ENCODE measurements at regions not wholly inside any gene's neighbourhood (a gene's known extent, or its start where the extent isn't known, plus 50 kb on each side); places are given as distances from the start of the nearest gene placed in this dataset.

DNA sequence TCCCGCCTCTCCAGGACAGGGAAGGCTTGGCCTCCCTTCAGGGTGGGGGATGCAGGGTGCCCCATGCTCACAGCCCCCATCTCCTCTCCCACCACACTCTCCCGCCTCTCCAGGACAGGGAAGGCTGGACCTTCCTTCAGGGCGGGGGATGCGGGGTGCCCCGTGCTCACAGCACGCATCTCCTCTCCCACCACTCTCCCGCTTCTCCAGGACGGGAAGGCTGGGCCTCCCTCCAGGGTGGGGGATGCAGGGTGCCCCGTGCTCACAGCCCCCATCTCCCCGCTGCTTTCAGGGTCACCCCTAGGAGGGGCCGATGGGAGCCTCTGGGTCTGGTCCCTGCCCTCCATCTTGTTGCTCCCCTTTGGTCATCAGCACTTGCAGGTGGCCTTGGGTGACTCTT is 348.0 kb downstream of the CTTN start:
- DNase-seq = no peak

DNA sequence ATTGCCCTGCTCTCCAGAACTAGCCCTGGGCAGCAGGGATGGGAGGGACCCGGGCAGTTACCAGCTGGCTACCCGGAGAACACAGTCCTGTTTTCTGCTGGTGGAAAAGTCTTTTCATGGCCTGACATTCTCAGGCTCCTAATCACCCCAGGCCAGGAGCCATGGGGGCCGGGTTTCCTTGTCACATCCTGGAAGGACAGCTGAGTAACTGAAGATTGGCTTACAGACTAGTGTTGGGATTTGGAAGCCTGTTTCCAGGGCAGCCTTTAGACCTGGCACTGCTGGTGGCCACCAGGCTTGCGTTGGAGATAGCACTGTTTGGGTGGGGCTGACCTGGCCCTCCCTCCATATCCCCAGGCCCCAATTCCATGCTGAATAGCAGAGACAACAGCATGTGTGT is 349.0 kb downstream of the CTTN start:
- no peak for DNase-seq

DNA sequence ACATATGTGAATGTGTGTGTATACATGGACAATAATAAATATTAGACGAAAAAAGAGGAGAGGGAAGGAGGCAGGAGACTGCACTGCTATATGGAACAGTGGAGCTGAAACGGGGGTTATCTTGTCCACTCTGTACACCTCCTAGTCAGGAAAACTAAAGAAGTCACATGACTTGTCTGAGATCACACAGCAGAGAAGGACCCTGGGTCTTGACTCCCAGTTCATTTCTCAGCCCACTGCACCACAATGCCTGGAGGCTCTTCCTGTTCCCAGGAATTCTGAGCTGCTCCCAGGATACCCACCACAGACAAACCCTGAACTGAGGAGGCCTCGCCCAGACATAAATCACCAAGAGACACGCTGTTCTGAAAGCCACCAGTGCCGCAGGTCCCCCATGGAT is 349.6 kb downstream of the CTTN start:
- no peak for DNase-seq

DNA sequence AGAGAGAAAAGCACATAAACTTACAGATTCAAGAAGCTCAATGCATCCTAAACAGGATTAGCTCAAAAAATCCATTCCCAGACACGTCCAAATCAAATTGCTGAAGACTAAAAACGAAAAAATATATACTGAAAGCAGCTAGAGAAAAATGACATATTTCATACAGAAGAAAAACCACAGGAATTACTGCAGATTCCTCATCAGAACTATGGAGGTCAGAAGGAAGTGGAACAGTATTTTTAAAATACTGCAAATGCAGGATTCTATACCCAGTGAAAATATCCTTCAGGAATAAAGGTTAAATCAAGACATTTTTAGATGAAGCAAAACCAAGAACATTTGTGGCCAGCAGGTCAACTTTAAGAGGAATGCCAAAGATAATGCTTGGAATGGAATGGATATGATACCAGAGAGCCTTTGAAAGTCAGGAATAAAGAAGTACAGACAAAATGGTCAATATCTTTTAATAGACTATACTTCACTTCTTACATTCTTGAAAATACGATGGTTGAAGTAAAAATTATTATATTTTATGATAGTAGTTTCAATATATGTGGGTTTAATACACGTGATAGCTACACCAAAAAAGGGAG is 352.9 kb downstream of the CTTN start:
- no peak for DNase-seq

DNA sequence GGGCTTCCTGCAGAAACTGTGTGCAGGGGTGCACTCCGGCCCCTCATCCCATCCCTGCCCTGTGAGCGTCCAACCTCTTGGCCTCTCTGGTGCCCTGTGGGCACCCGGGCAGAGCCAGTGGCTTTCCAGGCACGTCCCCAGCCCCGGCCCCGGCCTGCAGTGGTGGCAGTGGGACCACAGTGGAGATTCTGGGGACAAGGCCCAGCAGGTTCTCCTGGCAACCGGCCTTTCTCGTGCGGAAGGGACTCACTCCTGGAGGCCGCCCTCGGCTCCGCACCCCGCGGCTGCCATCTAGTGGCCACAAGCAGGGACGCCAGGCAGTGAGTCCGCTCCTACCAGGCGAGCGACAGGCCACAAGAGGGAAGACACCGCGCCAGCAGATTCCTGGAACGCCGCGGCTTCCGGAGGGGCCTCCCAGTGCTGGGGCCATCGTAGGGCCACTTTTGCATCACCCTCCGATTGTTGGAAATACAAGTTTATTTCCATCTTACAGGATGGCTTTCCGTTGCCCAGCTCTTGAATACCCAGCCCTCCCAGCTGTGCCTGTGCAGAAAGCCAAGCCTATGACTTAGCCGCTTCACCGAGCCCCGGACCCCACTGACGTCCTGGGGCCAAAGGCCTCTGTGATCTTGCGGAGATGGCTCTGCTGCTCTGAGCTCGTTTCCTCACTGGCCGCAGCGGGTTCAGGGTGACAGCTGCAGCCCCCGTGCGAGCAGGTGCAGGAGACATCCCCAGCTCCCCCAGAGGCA is 357.3 kb downstream of the CTTN start:
- DNase-seq = peak; percentile 72

DNA sequence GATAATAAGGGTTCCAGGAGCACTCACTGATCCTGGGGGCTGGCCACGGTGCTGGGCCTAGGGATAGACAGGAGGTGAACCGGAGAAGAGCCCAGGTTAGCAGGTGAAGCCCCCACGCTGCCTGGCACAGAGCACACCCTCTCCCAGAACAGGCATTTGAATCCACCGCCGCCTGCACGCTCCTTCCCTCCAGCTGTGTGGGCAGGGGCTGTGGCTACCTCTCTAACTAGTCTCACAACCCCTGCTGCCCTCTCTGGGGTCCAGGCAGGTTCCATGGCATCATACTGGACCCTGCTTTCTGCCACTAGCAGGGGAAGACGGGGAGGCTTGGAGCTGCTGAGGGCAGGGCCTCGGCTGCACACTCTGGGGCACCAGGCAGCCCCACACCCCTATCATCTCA is 358.0 kb downstream of the CTTN start:
- DNase-seq = no peak

DNA sequence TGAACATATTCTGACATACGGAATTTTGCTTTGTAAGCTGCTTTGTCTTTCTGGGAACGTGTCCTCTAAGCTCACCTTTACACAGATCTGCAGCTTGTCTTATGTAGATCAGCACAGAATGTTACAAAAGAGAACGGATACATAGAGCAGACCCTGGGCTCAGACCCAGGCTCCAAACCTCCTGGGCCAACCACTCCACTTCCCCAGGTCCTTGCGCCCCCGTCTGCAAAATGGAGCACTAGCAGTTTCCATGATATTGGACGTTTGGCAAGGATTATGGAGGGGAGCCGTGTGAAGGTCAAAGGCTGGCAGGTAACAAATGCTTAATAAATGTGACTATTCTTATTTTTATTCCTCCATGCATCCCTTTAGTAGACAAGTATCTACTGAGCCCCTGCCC is 358.4 kb downstream of the CTTN start:
- DNase-seq = no peak

DNA sequence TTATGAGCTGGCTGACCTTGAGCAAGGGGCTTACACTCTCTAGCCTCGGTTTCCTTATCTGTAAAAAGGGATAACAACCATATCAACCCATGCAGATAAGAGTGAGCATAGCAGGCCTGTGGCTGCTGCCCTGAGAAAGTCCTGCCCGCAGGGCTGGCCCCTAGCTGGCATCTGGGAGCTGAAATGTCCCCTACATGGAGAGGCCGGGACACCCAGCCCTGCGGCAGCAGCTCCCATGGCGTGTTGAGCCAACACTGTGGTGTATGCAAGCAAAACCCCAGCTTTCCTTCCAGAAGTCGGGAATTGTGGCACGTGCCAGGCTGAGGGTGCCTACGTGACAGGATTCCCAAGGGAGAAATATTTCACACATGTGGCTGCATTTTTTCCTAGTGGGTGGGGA is 358.9 kb downstream of the CTTN start:
- DNase-seq = no peak

DNA sequence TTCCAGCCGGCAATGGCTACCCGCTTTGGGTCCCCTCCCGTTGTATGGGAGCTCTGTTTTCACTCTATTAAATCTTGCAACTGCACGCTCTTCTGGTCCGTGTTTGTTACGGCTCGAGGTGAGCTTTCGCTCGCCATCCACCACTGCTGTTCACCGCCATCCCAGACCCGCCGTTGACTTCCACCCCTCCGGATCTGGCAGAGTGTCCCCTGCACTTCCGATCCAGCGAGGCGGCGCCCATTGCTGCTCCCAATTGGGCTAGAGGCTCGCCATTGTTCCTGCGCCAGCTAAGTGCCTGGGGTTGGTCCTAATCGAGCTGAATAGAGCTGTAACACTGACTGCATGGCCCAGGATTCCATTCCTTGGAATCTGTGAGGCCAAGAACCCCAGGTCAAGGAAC is 359.9 kb downstream of the CTTN start:
- no peak for DNase-seq

DNA sequence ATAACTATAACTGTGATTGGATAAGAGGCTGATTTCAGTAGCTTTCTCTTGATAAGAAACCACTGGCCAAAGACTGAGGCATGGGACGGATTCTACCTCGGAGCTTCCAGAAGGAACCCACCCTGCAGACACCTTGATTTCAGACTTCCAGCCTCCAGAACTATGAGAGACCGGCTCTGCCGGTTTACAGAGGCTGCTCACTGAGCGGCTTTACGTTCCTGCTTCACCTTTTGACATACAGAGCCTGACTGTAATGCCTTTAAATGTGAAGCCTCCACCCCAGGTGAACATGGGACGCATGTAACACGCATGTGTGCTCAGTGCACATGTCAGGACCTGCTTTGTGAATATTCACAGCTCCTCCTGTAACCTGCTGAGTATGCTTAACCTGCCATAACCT is 361.5 kb downstream of the CTTN start:
- no peak for DNase-seq

DNA sequence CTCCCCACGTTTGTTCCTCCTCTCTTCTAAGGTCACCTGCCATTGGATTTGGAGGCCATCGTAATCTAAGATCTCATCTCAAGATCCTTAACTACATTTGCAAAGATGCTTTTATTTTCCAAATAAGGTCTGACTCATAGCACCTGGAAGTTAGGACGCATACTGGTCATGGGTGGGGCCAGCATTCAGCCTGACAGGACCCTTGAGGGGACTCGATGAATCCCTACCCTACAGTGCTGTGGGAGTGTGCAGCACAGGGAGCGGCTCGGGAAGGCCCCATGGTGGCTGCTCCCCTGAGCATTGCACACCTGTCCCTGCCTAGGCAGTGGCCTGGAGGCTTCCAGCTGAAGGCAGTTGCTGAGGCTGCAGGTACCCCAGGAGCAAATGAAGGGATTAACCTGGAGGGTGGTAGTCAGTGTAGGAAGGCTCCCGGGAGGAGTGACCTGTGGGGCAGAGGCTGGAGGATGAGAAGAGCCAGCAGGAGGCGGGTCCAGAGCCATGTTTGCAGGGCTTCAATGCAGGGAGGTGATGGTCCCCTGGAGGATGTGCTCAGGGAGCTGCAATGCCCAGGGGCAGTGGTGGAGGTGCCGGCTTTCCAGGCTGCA is 362.2 kb downstream of the CTTN start:
- no peak for DNase-seq

DNA sequence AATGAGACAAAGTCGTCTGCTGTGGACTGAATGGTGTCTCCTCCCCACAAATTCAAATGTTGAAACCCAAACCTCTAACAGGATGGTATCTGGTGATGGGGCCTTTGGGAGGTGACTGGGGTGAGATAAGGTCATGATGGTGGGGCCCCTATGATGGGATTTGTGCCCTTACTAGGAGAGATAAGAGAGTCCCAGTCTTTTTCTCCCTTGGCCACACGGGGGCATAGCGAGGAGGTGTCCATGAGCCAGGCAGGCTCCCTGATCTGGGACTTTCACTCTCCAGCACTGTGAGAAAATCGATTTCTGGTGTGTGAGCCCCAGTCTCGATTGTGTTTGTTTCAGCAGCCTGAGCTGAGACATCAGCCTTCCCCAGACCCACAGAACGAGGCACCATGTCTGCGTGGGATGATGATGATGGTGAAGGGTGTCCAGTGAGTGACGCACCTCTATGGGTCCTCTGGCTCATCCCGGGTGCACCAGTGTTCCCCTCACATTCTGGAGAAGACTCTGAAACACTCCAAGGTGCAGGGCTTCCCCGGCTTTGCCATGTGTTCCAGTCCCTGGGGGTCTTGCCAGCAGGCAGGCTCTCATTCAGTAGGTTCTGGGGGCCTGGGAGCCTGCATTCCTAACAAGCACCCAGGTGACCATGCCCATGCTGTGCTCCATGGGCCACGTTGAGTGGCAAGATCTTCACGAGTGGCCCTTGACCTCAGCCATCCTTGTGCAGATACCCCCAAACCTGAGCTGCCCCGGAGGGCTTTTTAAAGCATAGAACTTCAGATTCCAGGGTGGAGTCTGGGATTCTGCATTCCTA is 363.0 kb downstream of the CTTN start:
- DNase-seq = no peak

DNA sequence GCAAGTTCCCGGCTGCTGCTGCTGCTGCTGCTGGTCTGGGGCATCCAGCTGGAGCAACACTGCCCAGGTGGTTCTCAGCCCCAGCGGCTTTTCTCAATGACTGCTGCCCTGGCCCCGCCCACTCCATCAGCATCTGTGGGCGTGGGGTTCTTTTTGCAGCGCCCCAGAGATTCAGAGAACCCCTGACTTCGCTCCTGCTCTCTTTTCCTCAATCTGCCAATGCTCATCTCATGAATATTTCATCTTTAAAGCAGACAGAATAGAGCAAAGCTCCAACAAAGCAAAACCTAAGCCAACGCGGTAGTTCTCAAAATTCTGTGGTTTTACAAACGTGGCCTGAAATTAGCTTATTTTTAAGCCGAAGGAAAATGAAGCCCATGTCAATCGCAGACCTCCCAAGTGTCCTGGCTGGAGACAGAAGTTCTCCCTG is 363.6 kb downstream of the CTTN start:
- DNase-seq = no peak

DNA sequence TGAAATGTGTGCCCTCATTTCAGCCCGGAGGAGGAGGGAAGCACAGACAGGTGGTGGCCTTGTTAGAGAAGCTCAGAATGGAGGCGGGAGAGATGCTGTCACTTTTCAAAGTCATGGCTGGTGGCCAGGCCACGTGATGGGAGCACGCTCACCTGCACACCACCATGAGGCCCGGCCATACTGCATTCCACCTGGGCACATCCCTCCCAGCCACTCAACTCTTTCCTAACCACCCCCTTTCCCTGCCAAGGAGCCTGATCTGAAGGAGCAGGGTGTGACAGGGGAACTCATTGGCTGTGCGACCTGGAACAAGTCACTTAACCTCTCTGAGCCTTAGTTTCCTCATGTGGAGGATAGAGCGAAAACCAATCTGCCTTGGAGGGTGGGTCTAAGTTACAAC is 364.5 kb downstream of the CTTN start:
- DNase-seq = no peak

DNA sequence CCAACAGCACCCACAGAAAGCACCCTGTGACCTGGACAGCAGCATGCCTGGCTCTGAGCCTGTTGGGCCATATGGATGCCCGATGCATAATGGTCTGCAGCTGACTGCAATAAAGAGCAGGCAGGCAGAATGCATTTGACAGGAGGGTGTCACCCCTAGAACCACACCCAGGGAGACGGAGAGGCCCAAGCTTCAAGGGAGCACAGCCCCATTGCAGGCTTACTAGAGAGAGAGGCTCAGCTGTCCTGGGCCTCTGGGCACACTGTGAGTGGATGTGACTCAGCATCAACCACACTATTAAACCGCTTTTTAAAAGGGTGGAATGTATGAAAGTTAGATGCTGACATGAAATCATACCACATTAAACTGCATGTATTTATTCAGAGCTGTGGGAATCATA is 365.3 kb downstream of the CTTN start:
- no peak for DNase-seq

DNA sequence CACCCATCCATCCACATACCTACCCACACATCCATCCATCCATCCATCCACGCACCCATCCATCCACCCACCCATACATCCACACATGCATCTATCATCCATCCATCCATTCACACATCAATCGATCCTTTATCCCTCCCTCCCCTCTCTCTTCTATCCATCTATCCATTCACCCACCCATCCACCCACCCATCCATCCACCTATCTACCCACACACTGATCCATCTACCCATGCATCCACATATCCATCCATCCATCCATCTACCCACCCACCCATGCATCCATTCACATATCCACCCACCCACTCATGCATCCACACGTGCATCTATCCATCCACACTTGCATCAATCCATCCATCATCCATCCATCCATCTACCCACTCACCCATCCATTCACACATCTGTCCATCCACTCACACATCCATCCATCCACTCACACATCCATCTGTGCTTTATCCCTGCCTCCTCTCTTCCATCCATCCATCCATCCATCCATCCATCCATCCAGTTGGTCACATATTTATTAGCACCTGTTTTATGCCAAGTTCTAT is 366.1 kb downstream of the CTTN start:
- DNase-seq = no peak

DNA sequence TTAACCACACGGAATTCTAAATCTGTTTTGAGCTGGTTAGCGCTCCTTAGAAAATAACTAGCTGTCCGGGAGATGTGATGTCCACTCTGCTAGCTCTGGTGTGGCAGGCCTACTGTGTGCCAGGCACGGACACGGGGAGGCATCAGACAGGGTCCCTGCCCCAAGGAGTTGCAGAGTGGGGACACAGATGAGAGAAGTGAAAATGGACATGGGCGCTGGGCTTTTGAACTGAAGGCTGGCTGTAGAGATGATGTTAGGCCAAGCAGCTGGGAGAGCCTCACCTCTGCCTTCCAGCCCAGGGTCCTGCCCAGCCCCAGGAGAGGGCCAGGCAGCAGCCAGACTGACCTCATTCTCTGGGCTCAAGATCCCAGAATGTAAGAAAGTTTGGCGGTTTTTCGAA is 368.6 kb downstream of the CTTN start:
- no peak for DNase-seq

DNA sequence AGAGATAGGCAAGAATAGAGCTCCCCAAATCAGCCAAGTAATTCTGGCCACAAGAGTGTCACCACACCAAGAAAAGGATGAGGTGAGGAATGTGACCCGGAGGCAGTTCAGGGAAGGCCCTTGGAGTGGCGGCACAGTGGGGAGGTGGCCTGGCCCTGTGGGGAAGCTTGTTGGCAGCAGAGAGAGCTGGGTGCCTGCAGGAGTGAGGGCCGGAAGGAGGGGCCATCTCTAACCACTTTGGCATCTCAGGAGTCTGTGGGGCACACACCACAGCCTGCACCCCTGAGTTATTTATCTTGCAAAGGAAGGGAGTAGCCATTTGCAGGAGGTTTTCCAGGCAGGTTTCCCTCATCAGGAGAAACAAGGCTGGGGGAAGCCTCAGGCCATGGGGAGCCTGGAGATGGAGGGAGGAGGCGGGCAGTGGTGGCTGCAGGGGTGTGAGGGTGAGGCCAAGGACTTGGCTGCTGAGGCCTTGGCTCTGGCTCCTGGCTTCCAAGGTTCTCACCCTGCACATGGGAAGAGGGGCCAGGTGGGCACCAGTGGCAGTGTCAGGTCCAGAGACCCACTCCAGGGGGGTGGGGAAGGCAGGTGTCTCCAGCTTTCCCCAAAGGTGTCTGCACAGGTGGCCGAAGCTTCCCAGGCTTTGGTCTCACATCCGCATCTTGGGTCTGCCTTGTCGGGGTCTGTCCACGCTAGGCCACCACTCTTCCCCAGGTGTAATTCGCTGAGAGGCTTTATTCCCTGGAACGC is 370.2 kb downstream of the CTTN start:
- DNase-seq = no peak

DNA sequence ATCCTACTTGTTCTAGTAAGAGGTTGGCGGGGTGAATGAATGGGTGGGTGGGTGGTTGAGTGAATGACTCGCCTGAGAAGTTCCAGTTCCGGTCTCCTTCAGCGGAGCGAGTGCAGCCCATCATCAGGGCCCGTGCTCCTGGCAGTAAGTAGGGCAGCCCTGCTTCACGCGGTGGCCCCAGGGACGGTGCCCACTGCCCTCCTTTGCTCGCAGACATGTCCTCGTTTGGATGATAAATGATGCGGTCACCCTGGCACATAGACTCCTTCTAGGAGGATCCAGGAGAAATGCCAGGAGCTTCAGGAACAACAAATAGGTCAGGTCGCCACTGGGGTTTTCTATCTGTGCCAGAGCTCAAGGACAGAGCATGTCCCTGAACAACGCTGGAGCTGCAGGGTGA is 370.8 kb downstream of the CTTN start:
- no peak for DNase-seq

DNA sequence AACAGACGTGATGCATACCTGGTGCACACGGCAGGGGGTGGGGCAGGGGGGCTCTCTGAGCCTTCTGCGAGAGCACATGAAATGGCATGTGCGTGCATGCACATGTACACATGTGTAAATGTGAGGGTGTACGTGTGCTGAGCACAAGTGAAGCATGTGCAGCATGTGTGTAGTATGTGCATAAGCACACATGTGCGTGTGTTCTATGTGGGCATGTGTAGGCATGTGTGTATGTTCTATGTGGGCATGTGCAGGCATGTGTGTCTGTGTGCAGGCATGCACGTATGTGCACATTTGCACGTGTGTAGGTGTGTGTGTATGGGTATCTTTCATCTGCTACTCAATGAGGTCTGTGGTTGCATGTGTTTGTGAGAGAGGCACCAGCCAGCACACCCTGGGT is 371.2 kb downstream of the CTTN start:
- no peak for DNase-seq

DNA sequence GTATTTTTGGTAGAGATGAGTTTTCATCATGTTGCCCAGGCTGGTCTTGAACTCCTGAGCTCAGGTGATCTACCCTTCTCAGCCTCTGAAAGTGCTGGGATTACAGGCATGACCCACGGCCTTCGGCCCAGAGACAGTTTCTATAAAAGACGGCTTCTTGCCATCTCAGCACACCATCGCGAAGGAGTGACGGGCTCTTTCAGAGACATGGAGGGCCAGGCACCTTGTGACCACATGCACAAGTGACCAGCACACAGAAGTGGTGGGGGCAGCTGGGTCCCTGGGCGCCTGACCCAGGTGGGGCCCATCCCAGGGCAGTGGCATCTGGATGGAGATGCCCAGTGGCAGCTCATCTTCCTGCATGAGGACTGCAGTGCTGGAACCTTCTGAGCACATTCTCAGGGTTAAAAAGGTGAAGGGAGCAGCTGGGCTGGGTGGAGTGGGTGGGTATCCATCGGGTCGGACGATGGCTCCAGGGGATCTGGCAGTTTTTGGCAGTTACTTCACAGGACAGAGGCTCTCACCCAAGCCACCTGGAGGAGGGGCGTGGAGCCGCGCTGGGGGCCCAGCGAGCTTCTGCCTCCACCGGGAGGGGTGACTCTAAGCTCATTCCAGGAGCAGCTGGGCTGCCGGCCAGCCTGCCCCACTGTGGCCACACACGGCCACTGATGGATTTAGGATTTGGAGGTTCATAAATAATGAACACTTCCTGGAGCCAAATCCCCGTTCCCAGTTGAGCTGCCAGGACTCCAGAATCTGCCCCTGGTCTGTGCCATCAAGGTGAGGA is 373.0 kb downstream of the CTTN start:
- no peak for DNase-seq

DNA sequence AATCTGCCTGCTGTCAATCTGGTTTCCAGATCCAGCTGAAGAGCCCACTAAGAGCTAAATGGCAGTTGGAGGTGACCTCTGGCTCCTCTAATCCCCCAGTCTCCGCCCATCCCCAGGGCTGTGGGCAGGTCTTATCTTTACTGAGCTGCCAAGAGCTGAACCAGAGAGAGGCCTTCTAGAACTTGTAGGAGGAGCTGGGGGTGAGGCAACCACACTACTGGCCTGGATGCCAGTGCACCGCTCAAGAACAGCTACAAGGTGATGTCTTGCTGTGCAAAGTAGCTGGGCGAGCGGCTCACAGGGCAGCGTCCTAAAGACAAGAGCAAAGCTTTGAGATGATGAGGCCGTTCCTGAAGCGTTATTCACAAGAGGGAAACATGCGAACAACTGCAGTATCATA is 374.6 kb downstream of the CTTN start:
- no peak for DNase-seq
